MM.1S (cell line): ENCODE measurements at regions not wholly inside any gene's neighbourhood (a gene's known extent, or its start where the extent isn't known, plus 50 kb on each side); places are given as distances from the start of the nearest gene placed in this dataset.

Experiments
- DNase-seq: peaks from one replicate; pipeline ENCODE4 v3.0.0-alpha.2; 2015
- H2AFZ ChIP-seq: fragments of 300-600 bp; sonication (generic); 2 replicates; pipeline ENCODE4 v1.6.0; 2016; ENCODE audit warnings: antibody characterized with exemption, low read length
- H3F3A ChIP-seq: fragments of 300-600 bp; sonication (generic); 2 replicates; pipeline ENCODE4 v1.6.1; 2016; ENCODE audit warnings: mild to moderate bottlenecking, antibody characterized with exemption, low read length, moderate library complexity, mixed read lengths; ENCODE audit not compliant: insufficient read depth
- H3K27ac ChIP-seq: fragments of 300-600 bp; sonication (generic); 2 replicates; pipeline ENCODE4 v1.5.1; 2016; ENCODE audit warnings: mild to moderate bottlenecking, low read length
- H3K27me3 ChIP-seq: fragments of 300-600 bp; sonication (generic); replicated peaks from 2 replicates; pipeline ENCODE4 v1.6.0; 2016; ENCODE audit warnings: low read length; ENCODE audit not compliant: insufficient read depth
- H3K36me3 ChIP-seq: fragments of 300-600 bp; sonication (generic); replicated peaks from 2 replicates; pipeline ENCODE4 v1.6.1; 2016; ENCODE audit warnings: mild to moderate bottlenecking, low read length, mixed read lengths; ENCODE audit not compliant: insufficient read depth
- H3K4me1 ChIP-seq: fragments of 300-600 bp; sonication (generic); 2 replicates; pipeline ENCODE4 v1.6.1; 2016; ENCODE audit warnings: low read length, mixed read lengths
- H3K4me2 ChIP-seq: fragments of 300-600 bp; sonication (generic); 2 replicates; pipeline ENCODE4 v1.6.0; 2016; ENCODE audit warnings: low read depth, low read length
- H3K4me3 ChIP-seq: fragments of 300-600 bp; sonication (generic); 2 replicates; pipeline ENCODE4 v1.5.1; 2016; ENCODE audit warnings: low read length, mixed read lengths
- H3K79me2 ChIP-seq: fragments of 300-600 bp; sonication (generic); 2 replicates; pipeline ENCODE4 v1.6.1; 2016; ENCODE audit warnings: mixed run types, low read length, mixed read lengths
- H3K9ac ChIP-seq: fragments of 300-600 bp; sonication (generic); 2 replicates; pipeline ENCODE4 v1.6.1; 2016; ENCODE audit warnings: low read length, mixed read lengths
- H3K9me2 ChIP-seq: fragments of 300-600 bp; sonication (generic); replicated peaks from 2 replicates; pipeline ENCODE4 v1.6.1; 2016; ENCODE audit warnings: mild to moderate bottlenecking, low read length, mixed read lengths; ENCODE audit not compliant: insufficient read depth
- H3K9me3 ChIP-seq: fragments of 300-600 bp; sonication (generic); replicated peaks from 2 replicates; pipeline ENCODE4 v1.6.1; 2016; ENCODE audit warnings: mild to moderate bottlenecking, low read length, mixed read lengths; ENCODE audit not compliant: insufficient read depth
- H4K20me1 ChIP-seq: fragments of 300-600 bp; sonication (generic); 2 replicates; pipeline ENCODE4 v1.6.1; 2016; ENCODE audit warnings: mild to moderate bottlenecking, low read length, moderate library complexity, mixed read lengths; ENCODE audit not compliant: insufficient read depth
- CTCF ChIP-seq: fragments of 300-600 bp; sonication (generic); IDR thresholded peaks from 2 replicates; pipeline ENCODE4 v1.5.1; 2016; ENCODE audit warnings: antibody characterized with exemption, low read length, mixed read lengths
- EZH2 ChIP-seq: fragments of 300-600 bp; sonication (generic); optimal IDR thresholded peaks from 2 replicates; pipeline ENCODE3; 2017; ENCODE audit warnings: low read depth, mild to moderate bottlenecking, antibody characterized with exemption, low read length, mixed read lengths
- EZH2phosphoT487 ChIP-seq: fragments of 300-600 bp; sonication (generic); IDR thresholded peaks from 2 replicates; pipeline ENCODE4 v1.6.1; 2018; ENCODE audit warnings: antibody characterized with exemption, low read length

GRCh38 chr7:18386607-18387006, 108.9 kb upstream of the HDAC9 start:
- H4K20me1 ChIP-seq = no peaks in the 10 kb centered on the region; the same call in 1 of the 2 replicates

GRCh38 chr7:18387191-18387735, 108.3 kb upstream of the HDAC9 start:
- TF ChIP-seq EZH2 (no peak), EZH2phosphoT487 (no peak), CTCF (no peak)
- no peaks in the 10 kb centered on the region for H3K27me3 ChIP-seq
- H3K79me2 ChIP-seq = no peaks in the 10 kb centered on the region
- DNase-seq = no peak
- H3K27ac ChIP-seq = no peak overlapping the region
- no peaks in the 10 kb centered on the region for H3K9me3 ChIP-seq
- no peak overlapping the region for H3K4me3 ChIP-seq
- no peak overlapping the region for H3K4me2 ChIP-seq
- H2AFZ ChIP-seq = no peak overlapping the region
- no peak overlapping the region for H3K9ac ChIP-seq
- H3K4me1 ChIP-seq = peaks cover 7% of the 10 kb centered on the region; the same call in 1 of the 2 replicates
- H4K20me1 ChIP-seq = no peaks in the 10 kb centered on the region; the same call in 1 of the 2 replicates
- H3F3A ChIP-seq = peaks cover 3% of the 10 kb centered on the region; the same call in 1 of the 2 replicates
- no peaks in the 10 kb centered on the region for H3K36me3 ChIP-seq
- H3K9me2 ChIP-seq = no peaks in the 10 kb centered on the region

More at GRCh38 chr7:18386607-18387006, 108.9 kb upstream of the HDAC9 start:
- H3K4me1 ChIP-seq = peaks cover 7% of the 10 kb centered on the region; the same call in 1 of the 2 replicates
- no peak overlapping the region for H3K27ac ChIP-seq
- no peaks in the 10 kb centered on the region for H3K36me3 ChIP-seq
- H3K9me2 ChIP-seq = no peaks in the 10 kb centered on the region
- no peak overlapping the region for H2AFZ ChIP-seq
- DNase-seq = no peak
- peaks cover 3% of the 10 kb centered on the region; the same call in 1 of the 2 replicates for H3F3A ChIP-seq
- TF ChIP-seq EZH2phosphoT487 = no peak
- no peak overlapping the region for H3K4me3 ChIP-seq
- no peak overlapping the region for H3K4me2 ChIP-seq
- no peaks in the 10 kb centered on the region for H3K79me2 ChIP-seq
- H3K27me3 ChIP-seq = no peaks in the 10 kb centered on the region
- H3K9me3 ChIP-seq = no peaks in the 10 kb centered on the region
- no peak overlapping the region for H3K9ac ChIP-seq

GRCh38 chr7:18390535-18390907, 105.0 kb upstream of the HDAC9 start:
- peaks cover 7% of the 10 kb centered on the region; the same call in 1 of the 2 replicates for H3K4me1 ChIP-seq
- no peak overlapping the region for H3K4me3 ChIP-seq
- H3K27me3 ChIP-seq = no peaks in the 10 kb centered on the region
- no peak for DNase-seq
- TF ChIP-seq EZH2 (no peak), EZH2phosphoT487 (no peak), CTCF (no peak)
- peak overlapping the region; percentile 53; the same call in 1 of the 2 replicates for H3K27ac ChIP-seq
- no peak overlapping the region for H3K9ac ChIP-seq
- no peaks in the 10 kb centered on the region; the same call in 1 of the 2 replicates for H4K20me1 ChIP-seq
- H3K9me3 ChIP-seq = no peaks in the 10 kb centered on the region
- no peaks in the 10 kb centered on the region for H3K9me2 ChIP-seq
- H3K36me3 ChIP-seq = no peaks in the 10 kb centered on the region
- H3K79me2 ChIP-seq = no peaks in the 10 kb centered on the region
- H3F3A ChIP-seq = peaks cover 3% of the 10 kb centered on the region; the same call in 1 of the 2 replicates
- peak overlapping the region; percentile 27; the same call in 1 of the 2 replicates for H3K4me2 ChIP-seq
- H2AFZ ChIP-seq = 0 out of 2 replicates have a peak overlapping the region, but pooled peaks have one; percentile 32
